T follicular helper cell (primary cell): ENCODE measurements at regions not wholly inside any gene's neighbourhood (a gene's known extent, or its start where the extent isn't known, plus 50 kb on each side); places are given as distances from the start of the nearest gene placed in this dataset.

ENCODE experiments used
- DNase-seq: peaks from one replicate; pipeline ENCODE4 v3.0.0-alpha.2; 2020; ENCODE audit warnings: low read depth

DNA sequence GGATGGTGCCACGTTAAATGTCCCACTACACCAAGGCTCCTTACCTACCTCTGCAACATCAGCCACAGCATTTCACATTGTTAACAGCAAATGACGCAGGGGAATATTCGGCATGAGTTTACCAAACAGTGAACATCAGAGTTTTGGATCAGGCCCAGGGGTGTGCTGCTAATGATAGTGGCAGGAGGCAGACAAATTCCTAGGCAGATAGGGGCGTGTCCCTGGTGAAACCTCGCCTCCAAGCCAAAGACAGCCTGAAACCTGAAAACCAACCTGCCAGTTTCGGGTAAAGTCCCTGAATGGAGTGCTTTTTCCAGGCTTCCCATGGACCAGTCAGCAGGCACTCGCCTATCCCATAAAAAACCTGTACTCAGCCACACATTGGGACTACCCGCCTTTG lies 133.6 kb downstream of the SH3BGRL2 start:
- DNase-seq = no peak

- DNase-seq = no peak
Observed at GRCh38 chr6:79763301-79763700, 132.2 kb downstream of the SH3BGRL2 start.

DNA sequence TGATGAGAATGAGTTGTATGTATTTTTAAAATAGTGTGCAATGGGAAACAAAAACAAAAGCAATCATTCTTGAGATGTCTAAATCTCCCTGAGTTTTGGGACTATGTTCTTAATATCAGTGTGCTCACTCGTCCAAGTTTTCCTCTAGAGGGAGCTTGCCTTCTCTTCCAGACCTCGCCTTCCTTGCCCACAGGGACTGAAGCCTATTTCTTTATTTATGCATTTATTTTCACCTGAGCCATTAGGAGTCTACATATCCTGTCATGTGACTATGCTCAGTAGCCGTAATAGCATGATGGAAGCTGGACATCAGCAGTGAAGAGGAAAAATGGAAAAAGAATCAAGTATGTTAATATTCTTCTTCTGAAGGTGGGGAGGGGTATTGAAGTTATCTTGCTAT lies 131.2 kb downstream of the SH3BGRL2 start:
- DNase-seq = no peak

DNA sequence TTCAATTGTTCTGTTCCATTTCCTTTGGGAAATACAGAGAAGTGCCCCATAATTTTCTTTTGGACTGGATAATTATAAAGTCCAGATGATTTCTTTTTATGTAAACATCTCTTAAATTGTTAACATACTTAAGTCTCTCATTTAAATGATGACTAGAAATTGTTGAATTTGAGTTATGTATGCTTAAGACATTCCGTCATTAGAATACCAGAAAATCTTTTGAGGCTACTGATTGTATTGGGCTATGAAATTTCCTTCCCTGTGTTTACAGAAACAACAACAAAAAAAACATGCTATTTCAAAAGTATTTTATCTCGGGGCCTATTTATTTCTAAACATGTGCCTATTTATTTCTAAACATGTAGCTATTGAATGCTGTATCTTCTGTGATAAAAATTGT lies 125.4 kb downstream of the SH3BGRL2 start:
- no peak for DNase-seq

DNA sequence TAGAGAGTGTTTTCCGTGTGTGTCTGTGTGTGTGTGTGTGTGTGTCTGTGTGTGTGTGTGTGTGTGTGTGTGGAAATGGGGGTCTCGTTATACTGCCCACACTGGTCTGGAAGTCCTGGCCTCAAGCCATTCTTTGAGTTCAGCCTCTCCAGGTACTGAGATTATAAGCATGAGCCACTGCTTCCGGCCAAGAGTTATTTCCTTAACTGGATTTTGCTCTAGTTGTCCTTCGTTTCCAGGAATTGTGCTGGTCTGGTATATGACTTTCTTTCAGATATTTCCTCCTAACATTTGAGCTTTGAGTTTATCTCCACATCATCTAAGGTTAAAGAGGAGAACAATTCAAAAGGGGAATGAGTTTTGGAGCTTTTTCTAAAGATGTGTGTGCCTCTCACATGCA lies 124.8 kb downstream of the SH3BGRL2 start:
- DNase-seq = no peak
